Kidney (tissue), 13 donors: ENCODE measurements at regions not wholly inside any gene's neighbourhood (a gene's known extent, or its start where the extent isn't known, plus 50 kb on each side); places are given as distances from the start of the nearest gene placed in this dataset.
"Not testable (repeated sequence)": the region's sequence is repeated elsewhere in the genome, so short reads cannot be mapped to it uniquely, and the experiment has no call there.

ENCODE experiments used
- DNase-seq, 5 donors: peaks; one replicate each; pipeline ENCODE4 v3.0.0-alpha.2; 2013 to 2020
- FAIRE-seq: peaks from 2 replicates; lab custom pipeline; 2012; peaks lifted over from hg19 to GRCh38; lab: Jason Lieb, UNC
- H3K27ac ChIP-seq, 2 donors: one replicate each; pipeline ENCODE4 v1.7.0; 2013; ENCODE audit warnings: low read depth in 2 of 2, low read length in 2 of 2, inconsistent platforms in 1 of 2
- H3K27me3 ChIP-seq: one replicate; pipeline ENCODE4 v1.7.1; 2013; ENCODE audit warnings: low read length, inconsistent platforms; ENCODE audit not compliant: control insufficient read depth, insufficient read depth
- H3K36me3 ChIP-seq, 3 donors: one replicate each; pipeline versions ENCODE4 v1.7.0 to v1.7.1; 2013; ENCODE audit warnings: low read length in 3 of 3, control low read depth in 1 of 3, inconsistent platforms in 1 of 3; ENCODE audit not compliant: insufficient read depth in 3 of 3, control insufficient read depth in 2 of 3
- H3K4me1 ChIP-seq, 3 donors: one replicate each; pipeline versions ENCODE4 v1.7.0 to v1.7.1; 2013; ENCODE audit warnings: low read length in 3 of 3, inconsistent platforms in 1 of 3, low read depth in 1 of 3; ENCODE audit not compliant: control insufficient read depth in 2 of 3, insufficient read depth in 2 of 3
- H3K4me3 ChIP-seq, 3 donors: one replicate each; pipeline versions ENCODE4 v1.7.0 to v1.8.1; 2013; ENCODE audit warnings: low read length in 3 of 3, control low read depth in 1 of 3, inconsistent platforms in 1 of 3
- H3K9ac ChIP-seq, 3 donors: one replicate each; pipeline versions ENCODE4 v1.7.0 to v1.7.1; 2013; ENCODE audit warnings: low read length in 3 of 3, control low read depth in 1 of 3, inconsistent platforms in 1 of 3
- H3K9me3 ChIP-seq, 3 donors: one replicate each; pipeline versions ENCODE4 v1.7.0 to v1.7.1; 2013; ENCODE audit warnings: low read length in 3 of 3, control low read depth in 1 of 3, inconsistent platforms in 1 of 3; ENCODE audit not compliant: control insufficient read depth in 2 of 3, insufficient read depth in 1 of 3
- intact Hi-C: fragments of 100-400 bp; cut with DNase I; formaldehyde crosslinking; loops from one replicate; pipeline ENCODE4 v1.11.1; 2022
- TF ChIP-seq, protein P1 (sequence below): IDR thresholded peaks from 3 replicates; pipeline ENCODE4 v1.5.1; 2012; ENCODE audit warnings: mild to moderate bottlenecking, moderate library complexity, borderline replicate concordance; ENCODE audit not compliant: insufficient read depth; ENCODE audit errors: extremely low read depth
- donor health status: control.
- donor health status: control.
- donor health status: control.
- donor health status: control.
- donor health status: control.
- donor health status: DM: yes; HTN: yes; CAD: no.
- donor health status: Normal renal cell carcinoma (clear cell type).

DNA sequence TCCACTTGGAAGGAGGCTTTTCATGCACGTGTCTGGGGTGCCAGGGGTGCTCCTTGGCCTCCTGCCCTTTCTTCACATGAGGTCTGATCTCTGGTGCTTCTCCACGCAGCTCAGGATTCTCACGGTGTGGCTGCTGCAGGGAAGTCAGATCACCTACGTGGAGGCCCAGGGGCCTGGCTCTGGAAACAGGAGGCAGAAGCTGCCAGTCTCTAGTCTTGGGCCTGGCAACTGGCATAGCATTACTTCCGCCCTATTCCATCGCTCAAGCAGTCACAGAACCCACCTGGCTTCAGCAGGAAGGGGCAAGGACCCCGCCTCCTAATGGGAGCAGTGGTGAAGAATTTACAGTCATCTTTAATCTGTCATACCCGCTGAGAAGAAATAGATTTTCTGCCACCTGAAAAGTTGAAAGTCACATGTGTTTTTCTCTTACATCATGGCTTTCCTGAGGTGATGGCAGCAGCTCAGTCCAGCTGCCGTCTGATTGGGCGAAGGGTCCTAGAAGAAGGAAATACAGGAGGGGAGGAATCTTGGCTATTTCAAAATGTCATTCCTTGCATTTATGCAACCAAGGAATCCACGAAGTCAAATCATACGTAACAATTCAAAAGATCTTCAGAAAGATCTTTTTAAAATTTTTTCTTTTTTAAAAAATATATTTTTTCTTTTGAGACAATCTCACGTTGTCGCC lies 50.1 kb upstream of the DKK3 start:
- Histone ChIP-seq H3K9ac (no peak overlapping the region), H3K36me3 (no peaks in the 10 kb centered on the region), H3K27me3 (no peaks in the 10 kb centered on the region), H3K4me1 (no peaks in the 10 kb centered on the region), H3K27ac (no peak overlapping the region), H3K9me3 (no peaks in the 10 kb centered on the region), H3K4me3 (no peak overlapping the region)
- TF ChIP-seq, protein P1, sequence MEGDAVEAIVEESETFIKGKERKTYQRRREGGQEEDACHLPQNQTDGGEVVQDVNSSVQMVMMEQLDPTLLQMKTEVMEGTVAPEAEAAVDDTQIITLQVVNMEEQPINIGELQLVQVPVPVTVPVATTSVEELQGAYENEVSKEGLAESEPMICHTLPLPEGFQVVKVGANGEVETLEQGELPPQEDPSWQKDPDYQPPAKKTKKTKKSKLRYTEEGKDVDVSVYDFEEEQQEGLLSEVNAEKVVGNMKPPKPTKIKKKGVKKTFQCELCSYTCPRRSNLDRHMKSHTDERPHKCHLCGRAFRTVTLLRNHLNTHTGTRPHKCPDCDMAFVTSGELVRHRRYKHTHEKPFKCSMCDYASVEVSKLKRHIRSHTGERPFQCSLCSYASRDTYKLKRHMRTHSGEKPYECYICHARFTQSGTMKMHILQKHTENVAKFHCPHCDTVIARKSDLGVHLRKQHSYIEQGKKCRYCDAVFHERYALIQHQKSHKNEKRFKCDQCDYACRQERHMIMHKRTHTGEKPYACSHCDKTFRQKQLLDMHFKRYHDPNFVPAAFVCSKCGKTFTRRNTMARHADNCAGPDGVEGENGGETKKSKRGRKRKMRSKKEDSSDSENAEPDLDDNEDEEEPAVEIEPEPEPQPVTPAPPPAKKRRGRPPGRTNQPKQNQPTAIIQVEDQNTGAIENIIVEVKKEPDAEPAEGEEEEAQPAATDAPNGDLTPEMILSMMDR: no peak
- FAIRE-seq (no peak), DNase-seq (peak in 1 of 5 donors; percentile 35)
- intact Hi-C loops: no loop called here

DNA sequence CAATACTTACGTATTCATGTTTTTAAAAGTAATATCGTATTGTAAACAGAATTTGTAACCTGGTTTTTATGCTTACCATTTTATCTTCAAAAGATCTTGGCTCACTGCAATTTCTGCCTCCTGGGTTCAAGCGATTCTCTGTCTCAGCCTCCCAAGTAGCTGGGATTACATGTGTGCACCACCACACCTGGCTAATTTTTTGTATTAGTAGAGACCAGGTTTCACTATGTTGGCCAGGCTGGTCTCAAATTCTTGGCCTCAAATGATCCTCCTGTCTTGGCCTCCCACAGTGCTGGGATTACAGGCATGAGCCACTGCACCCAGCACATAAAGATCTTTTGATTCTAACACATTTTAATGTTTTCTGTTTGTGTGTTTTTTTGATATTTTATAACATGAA lies 50.7 kb upstream of the DKK3 start:
- H3K4me3 ChIP-seq, intact Hi-C loops, H3K36me3 ChIP-seq, H3K27me3 ChIP-seq, FAIRE-seq, H3K27ac ChIP-seq, H3K4me1 ChIP-seq, DNase-seq, H3K9me3 ChIP-seq, H3K9ac ChIP-seq: not testable (repeated sequence)

DNA sequence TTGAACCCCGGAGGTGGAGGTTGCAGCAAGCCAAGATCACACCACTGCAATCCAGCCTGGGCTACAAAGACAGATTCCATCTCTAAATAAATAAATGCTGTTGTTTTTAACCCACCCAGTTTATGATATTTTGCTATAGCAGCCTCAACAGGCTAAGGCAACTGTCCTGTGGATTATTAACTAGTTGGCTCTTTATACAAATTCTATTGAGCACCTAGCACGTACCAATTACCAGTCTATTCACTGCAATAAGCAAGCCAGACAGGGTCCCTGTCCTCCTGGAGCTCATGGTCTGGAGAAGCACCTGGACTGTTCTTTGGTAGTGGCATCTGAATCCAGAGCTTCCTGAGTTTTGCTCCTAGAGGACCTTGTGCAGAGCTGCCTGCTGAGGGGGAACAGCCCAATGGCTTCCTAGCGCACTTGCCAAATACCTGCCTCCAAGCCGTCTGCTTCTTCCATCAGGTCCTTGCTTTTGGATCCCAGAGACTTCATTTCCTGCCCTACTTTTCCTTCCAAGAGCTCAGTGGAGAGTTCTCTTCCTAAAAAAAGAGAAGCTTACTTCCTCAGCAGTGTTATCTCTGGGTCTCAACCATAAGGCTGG lies 49.9 kb upstream of the MICAL2 start:
- intact Hi-C loops: no loop called here
- DNase-seq: peak in 1 of 5 donors; percentile 19

More for the DNA sequence above, 49.9 kb upstream of the MICAL2 start:
- H3K4me3 ChIP-seq: no peak overlapping the region
- FAIRE-seq: no peak
- H3K27ac ChIP-seq: no peak overlapping the region
- TF ChIP-seq, protein P1: no peak
- H3K9ac ChIP-seq: no peak overlapping the region
- H3K36me3 ChIP-seq: no peaks in the 10 kb centered on the region
- H3K9me3 ChIP-seq: no peaks in the 10 kb centered on the region
- no peaks in the 10 kb centered on the region for H3K27me3 ChIP-seq
- no peaks in the 10 kb centered on the region for H3K4me1 ChIP-seq
